Body of pancreas (tissue), 4 donors: ENCODE measurements at regions not wholly inside any gene's neighbourhood (a gene's known extent, or its start where the extent isn't known, plus 50 kb on each side); places are given as distances from the start of the nearest gene placed in this dataset.

Source experiments
- ATAC-seq: fragments of 150-250 bp; one replicate; pipeline ENCODE4 v1.9.1; 2016
- DNase-seq, 4 donors: peaks; one replicate each; pipeline ENCODE4 v3.0.0-alpha.2; 2019
- H3K27ac ChIP-seq, 4 donors: fragments of 200-600 bp; sonication (generic); 1 replicate in 3 of 4; 2 replicates in 1 of 4; pipeline versions ENCODE4 v1.5.1 to v1.6.1; 2016 to 2019; ENCODE audit warnings: mild to moderate bottlenecking in 1 of 4, mixed read lengths in 1 of 4, moderate library complexity in 1 of 4
- H3K27me3 ChIP-seq, 2 donors: fragments of 200-600 bp; sonication (generic); one replicate each; pipeline ENCODE4 v1.6.0; 2016; ENCODE audit warnings: mild to moderate bottlenecking in 1 of 2
- H3K36me3 ChIP-seq, 2 donors: fragments of 200-600 bp; sonication (generic); replicated peaks in 1 of 2; 2 replicates each; pipeline ENCODE4 v1.5.1; 2016; ENCODE audit warnings: low read depth in 2 of 2; ENCODE audit not compliant: insufficient read depth in 1 of 2
- H3K4me1 ChIP-seq: fragments of 200-600 bp; sonication (generic); one replicate; pipeline ENCODE4 v1.6.0; 2016
- H3K4me3 ChIP-seq, 2 donors: fragments of 200-600 bp; sonication (generic); 1 replicate in 1 of 2; 2 replicates in 1 of 2; pipeline ENCODE4 v1.5.1; 2016 to 2019
- H3K9me3 ChIP-seq, 3 donors: fragments of 200-600 bp; sonication (generic); 1 replicate in 2 of 3; 2 replicates in 1 of 3; pipeline ENCODE4 v1.5.1; 2016
- POLR2A ChIP-seq, 3 donors: fragments of 450-650 bp; IDR thresholded peaks; one replicate each; pipeline ENCODE4 v1.6.1; 2016; ENCODE audit warnings: antibody characterized with exemption in 3 of 3, mild to moderate bottlenecking in 2 of 3
- WGBS, 2 donors: methylation state at CpG; one replicate each; pipeline ENCODE4 v1.1.5; 2017; 5-methylcytosine and 5-hydroxymethylcytosine counted together
- intact Hi-C: fragments of 100-400 bp; cut with DNase I; formaldehyde crosslinking; loops from one replicate; pipeline ENCODE4 v1.15.1; 2023
- TF ChIP-seq, protein P1 (sequence below), 7 experiments: fragments of 450-650 bp in 4 of 7; fragments of 200-600 bp in 3 of 7; sonication (generic) in 3 of 7; IDR thresholded peaks; one replicate each; pipeline ENCODE4 v1.5.1; 2016 to 2019; ENCODE audit warnings: antibody characterized with exemption in 7 of 7

DNA sequence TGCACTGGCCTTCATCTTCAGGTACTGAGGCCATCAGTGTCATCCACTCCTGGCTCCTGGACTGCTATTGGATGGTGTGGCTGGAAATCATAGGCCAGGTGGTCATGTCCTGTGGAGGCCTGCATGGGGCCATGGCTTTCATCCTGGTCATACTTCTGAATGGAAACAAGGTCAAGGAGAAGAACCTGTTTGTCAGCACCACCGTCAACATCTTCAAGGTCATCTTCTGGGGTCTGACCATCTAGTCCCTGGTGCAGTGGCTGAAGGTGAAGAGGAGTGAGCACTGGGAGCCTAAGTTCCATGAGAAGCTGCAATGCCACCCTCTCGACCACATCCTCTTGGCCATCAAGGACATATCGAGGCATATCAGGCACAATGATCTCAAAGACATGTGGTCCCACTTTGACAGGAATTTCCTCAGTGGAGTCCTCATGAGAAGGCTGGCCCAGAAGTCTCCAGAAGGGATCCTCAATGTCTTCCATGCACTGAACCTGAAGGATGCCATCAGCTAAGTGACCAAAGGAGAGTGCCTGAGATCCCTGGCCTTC is 120.0 kb upstream of the SERPIND1 start:
- no peak overlapping the region for H3K27ac ChIP-seq
- no peak for ATAC-seq
- WGBS, 2 donors, result 74 to 80% methylated on average over 3 of the region's 3 CpGs
- H3K9me3 ChIP-seq, result no peaks in the 10 kb centered on the region
- intact Hi-C loops, result no loop called here
- H3K4me1 ChIP-seq, result no peaks in the 10 kb centered on the region
- no peak for TF ChIP-seq POLR2A (IDR thresholded peaks at IDR 0.05)
- TF ChIP-seq, protein P1, sequence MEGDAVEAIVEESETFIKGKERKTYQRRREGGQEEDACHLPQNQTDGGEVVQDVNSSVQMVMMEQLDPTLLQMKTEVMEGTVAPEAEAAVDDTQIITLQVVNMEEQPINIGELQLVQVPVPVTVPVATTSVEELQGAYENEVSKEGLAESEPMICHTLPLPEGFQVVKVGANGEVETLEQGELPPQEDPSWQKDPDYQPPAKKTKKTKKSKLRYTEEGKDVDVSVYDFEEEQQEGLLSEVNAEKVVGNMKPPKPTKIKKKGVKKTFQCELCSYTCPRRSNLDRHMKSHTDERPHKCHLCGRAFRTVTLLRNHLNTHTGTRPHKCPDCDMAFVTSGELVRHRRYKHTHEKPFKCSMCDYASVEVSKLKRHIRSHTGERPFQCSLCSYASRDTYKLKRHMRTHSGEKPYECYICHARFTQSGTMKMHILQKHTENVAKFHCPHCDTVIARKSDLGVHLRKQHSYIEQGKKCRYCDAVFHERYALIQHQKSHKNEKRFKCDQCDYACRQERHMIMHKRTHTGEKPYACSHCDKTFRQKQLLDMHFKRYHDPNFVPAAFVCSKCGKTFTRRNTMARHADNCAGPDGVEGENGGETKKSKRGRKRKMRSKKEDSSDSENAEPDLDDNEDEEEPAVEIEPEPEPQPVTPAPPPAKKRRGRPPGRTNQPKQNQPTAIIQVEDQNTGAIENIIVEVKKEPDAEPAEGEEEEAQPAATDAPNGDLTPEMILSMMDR (IDR thresholded peaks at IDR 0.05), result no peak
- H3K4me3 ChIP-seq, result no peak overlapping the region
- no peaks in the 10 kb centered on the region for H3K27me3 ChIP-seq
- DNase-seq, result no peak
- no peaks in the 10 kb centered on the region for H3K36me3 ChIP-seq

DNA sequence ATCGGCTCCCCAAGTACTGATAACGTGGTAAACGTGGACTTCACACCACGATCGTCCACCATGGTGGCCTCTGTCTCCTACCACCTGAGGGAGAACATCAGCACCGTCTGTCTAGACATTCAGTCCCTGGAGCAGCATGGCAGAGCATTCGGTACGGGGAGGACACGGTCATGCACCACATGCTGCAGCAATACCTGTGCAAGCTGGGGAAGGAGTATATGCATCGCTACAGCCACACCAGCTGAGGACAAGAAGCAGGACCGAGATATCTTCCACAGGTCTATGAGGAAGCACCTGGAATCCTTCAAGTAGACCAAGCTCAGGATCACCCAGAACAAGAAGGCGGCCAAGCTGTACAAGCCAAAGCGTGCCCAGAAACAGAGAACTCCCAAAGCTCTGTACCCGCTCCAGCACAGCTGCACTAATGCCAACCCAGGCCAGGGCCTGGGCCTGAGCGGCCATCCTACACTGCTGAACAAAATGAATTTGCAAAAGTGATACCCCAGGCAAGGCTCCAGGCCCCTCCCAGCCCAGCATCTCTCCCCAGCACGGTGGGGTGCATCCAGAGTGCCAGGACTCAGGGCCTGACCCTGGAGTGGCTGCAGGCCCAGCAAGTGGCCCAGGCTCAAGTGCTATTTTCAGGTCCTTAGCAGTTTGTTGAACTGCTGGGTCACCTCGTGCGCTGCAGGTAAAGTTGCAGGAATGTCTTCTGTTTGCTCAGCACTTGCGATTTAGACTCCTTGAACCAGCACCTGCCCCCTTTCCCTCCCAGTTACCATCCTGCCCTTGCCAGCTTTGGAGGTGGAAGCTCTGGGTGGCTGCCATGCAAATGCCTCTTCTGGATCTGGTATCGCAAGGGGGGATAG is 119.3 kb upstream of the SERPIND1 start:
- H3K27me3 ChIP-seq, result no peaks in the 10 kb centered on the region
- no peak overlapping the region for H3K27ac ChIP-seq
- no peak for ATAC-seq
- TF ChIP-seq, protein P1 (IDR thresholded peaks at IDR 0.05), result no peak
- no peak for TF ChIP-seq POLR2A (IDR thresholded peaks at IDR 0.05)
- no peak overlapping the region for H3K4me3 ChIP-seq
- H3K4me1 ChIP-seq, result no peaks in the 10 kb centered on the region
- no peaks in the 10 kb centered on the region for H3K36me3 ChIP-seq
- no peak for DNase-seq
- 88 to 90% methylated on average over 16 to 20 of the region's 20 CpGs for WGBS, 2 donors
- intact Hi-C loops, result no loop called here
- H3K9me3 ChIP-seq, result no peaks in the 10 kb centered on the region

DNA sequence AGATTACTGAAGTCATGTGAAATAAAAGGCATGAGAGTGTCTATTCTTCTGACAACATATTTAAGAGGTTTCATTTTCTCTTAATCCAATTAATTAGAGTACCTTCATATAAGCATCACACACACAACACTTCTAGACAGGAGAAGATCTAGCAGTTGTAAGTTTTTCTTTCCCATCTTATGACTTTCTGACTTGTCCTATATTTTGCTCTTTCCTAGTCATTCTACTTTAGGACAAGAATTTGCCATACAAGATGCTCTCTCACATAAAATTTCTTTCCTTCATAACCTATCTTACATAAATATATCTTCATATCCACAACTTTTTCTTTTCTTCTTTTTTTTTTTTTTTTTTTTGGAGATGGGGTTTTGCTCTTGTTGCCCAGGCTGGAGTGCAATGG is 118.3 kb upstream of the SERPIND1 start:
- TF ChIP-seq POLR2A (IDR thresholded peaks at IDR 0.05), result no peak
- TF ChIP-seq, protein P1 (IDR thresholded peaks at IDR 0.05), result no peak
- H3K36me3 ChIP-seq, result no peaks in the 10 kb centered on the region
- ATAC-seq (no peak), DNase-seq (no peak)
- H3K4me3 ChIP-seq, result no peak overlapping the region
- no peaks in the 10 kb centered on the region for H3K9me3 ChIP-seq
- no peaks in the 10 kb centered on the region for H3K27me3 ChIP-seq
- no peak overlapping the region for H3K27ac ChIP-seq
- H3K4me1 ChIP-seq, result no peaks in the 10 kb centered on the region
- intact Hi-C loops, result no loop called here

DNA sequence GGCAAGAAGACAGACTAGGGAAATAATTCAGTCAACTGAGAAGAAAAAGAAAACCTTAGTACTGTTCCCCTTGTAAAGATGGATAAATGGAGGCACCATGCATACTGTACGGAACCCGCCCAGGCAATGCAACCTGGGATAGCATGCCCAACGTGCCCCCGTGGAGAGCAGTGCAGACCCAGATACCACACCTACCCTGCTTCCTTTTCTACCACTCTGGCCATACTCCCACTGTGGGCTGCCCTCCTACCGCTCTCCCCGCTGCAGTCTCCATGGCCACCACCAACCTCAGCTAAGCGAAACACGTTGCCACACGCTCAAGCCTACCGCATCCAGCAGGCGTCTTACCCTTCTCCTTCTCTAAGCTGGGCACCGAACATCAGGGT is 117.4 kb upstream of the SERPIND1 start:
- 93 to 97% methylated on average over 12 of the region's 12 CpGs for WGBS, 2 donors
- H3K9me3 ChIP-seq, result no peaks in the 10 kb centered on the region
- DNase-seq (no peak), ATAC-seq (no peak)
- H3K4me3 ChIP-seq, result no peak overlapping the region
- TF ChIP-seq POLR2A (IDR thresholded peaks at IDR 0.05), result no peak
- TF ChIP-seq, protein P1 (IDR thresholded peaks at IDR 0.05), result no peak
- no peaks in the 10 kb centered on the region for H3K27me3 ChIP-seq
- intact Hi-C loops, result no loop called here
- H3K36me3 ChIP-seq, result no peaks in the 10 kb centered on the region
- no peak overlapping the region for H3K27ac ChIP-seq
- H3K4me1 ChIP-seq, result no peaks in the 10 kb centered on the region
